Activated naive CD8-positive, alpha-beta T cell treated with anti-CD3 and anti-CD28 coated beads for 36 hours (primary cell): ENCODE measurements at regions not wholly inside any gene's neighbourhood (a gene's known extent, or its start where the extent isn't known, plus 50 kb on each side); places are given as distances from the start of the nearest gene placed in this dataset.

Experiments
- DNase-seq: peaks from one replicate; pipeline ENCODE4 v3.0.0; 2021
- H3K27ac Mint-ChIP-seq: one replicate; pipeline ENCODE4 v1.8.0; 2022; ENCODE audit warnings: mild to moderate bottlenecking, moderate library complexity, mixed read lengths
- H3K27me3 Mint-ChIP-seq: one replicate; pipeline ENCODE4 v1.8.0; 2022; ENCODE audit warnings: mild to moderate bottlenecking, mixed read lengths
- H3K36me3 Mint-ChIP-seq: one replicate; pipeline ENCODE4 v1.8.0; 2021; ENCODE audit warnings: mild to moderate bottlenecking, mixed read lengths
- H3K4me1 Mint-ChIP-seq: one replicate; pipeline ENCODE4 v1.8.0; 2021; ENCODE audit warnings: mixed read lengths
- H3K4me3 Mint-ChIP-seq: one replicate; pipeline ENCODE4 v1.8.0; 2022; ENCODE audit warnings: mild to moderate bottlenecking, moderate library complexity, mixed read lengths
- H3K9me3 Mint-ChIP-seq: one replicate; pipeline ENCODE4 v1.8.0; 2022; ENCODE audit warnings: mixed read lengths

DNA sequence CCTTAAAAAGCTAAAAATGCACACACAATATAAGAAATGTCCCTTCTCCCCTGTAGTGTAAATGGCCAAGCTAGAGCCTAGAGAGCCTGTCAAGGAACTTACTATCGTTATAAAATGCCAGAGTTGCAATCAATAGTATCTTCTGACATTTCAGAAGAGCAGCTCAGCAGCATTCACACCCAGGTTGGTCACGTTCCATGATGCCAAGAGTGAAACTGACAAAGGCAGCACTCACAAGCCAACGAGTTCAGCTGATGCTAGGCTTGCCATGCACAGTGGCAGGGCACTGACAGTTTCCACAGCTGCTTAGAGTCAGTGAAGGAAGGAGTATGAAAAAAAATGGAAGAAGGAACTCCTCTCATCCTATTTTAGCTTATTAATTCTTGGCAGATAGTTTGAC lies 331.4 kb upstream of the CCDC54 start:
- H3K4me3 Mint-ChIP-seq: no peak overlapping the region
- no peaks in the 10 kb centered on the region for H3K27me3 Mint-ChIP-seq
- no peaks in the 10 kb centered on the region for H3K36me3 Mint-ChIP-seq
- no peaks in the 10 kb centered on the region for H3K9me3 Mint-ChIP-seq
- no peak overlapping the region for H3K27ac Mint-ChIP-seq
- no peaks in the 10 kb centered on the region for H3K4me1 Mint-ChIP-seq
- DNase-seq: no peak

DNA sequence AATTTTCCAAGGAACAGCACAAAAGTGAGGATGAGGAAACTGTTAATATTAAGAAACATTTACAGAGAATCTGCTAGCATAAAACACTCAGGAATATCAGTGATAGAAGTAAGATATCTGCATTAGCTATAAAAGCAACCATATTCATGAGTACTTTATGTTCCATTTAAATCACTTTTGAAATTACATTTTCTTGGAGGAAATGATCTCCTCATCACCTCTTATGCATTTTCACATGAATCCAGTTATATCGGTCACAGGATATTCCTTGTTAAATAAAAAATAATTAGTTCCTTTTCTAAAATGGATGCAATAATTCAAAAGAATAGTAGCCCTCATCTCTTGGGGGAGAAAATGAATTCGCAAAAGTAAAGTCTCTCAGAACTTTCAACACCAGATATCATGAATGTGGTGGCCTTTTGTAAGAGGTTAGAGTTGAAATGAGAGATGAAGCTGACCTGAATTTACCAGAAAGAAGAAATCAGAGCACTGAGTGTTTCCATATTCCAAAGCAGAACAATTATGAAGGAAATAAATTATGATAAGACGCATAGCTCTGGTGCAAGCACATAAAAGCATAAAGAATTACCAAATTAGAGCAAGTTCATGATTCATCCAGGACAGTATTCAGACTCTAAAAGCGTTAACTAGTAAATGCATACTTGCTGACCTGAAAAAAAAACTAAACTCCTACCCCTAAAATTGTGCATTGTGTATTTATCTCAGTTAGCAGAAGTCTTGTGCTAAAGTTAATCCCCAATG lies 321.9 kb upstream of the CCDC54 start:
- no peaks in the 10 kb centered on the region for H3K9me3 Mint-ChIP-seq
- H3K4me1 Mint-ChIP-seq: no peaks in the 10 kb centered on the region
- no peak for DNase-seq
- H3K4me3 Mint-ChIP-seq: no peak overlapping the region
- peaks cover 4% of the 10 kb centered on the region for H3K27me3 Mint-ChIP-seq
- H3K36me3 Mint-ChIP-seq: no peaks in the 10 kb centered on the region
- no peak overlapping the region for H3K27ac Mint-ChIP-seq

DNA sequence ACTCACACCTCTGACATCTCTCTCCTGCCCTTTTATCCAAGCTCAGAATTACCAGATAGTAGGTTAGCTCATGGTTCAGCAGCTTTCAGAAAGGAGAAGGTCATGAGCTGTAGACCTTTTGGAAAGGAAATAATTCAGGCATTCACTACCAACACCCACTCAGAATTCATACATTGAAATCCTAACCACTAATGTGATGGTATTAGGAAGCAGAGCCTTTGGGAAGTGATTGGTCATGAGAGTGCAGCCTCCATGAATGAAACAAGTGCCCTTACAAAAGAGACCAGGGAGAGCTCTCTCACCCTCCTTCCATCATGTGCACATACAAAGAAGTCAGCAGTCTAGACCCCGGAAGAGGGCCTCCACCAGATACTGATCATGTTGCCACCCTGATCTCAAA lies 315.8 kb upstream of the CCDC54 start:
- DNase-seq: no peak
- no peak overlapping the region for H3K4me3 Mint-ChIP-seq

DNA sequence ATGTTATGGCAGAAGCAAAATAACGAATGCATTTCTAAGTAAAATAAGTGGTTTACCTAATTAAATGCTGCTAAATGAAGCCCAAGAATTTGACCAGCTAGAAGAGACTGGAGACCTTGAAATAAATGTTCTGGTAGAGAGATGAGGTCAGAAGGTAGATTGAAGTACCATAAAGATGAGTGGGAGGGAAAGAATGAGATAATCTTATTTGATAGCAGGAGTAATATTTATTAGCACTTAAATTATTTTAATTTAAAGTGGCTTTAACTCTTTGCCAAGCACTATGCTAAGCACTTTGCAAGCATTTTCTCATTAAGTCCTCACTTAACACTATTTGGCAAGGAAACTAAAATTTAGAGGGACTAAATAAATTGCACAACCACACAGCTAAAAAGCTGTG lies 314.9 kb upstream of the CCDC54 start:
- no peak for DNase-seq
- no peak overlapping the region for H3K4me3 Mint-ChIP-seq
- H3K9me3 Mint-ChIP-seq: no peaks in the 10 kb centered on the region
- peaks cover 6% of the 10 kb centered on the region for H3K4me1 Mint-ChIP-seq
- no peaks in the 10 kb centered on the region for H3K36me3 Mint-ChIP-seq
- peaks cover 10% of the 10 kb centered on the region for H3K27me3 Mint-ChIP-seq
- no peak overlapping the region for H3K27ac Mint-ChIP-seq

More for the DNA sequence above, 315.8 kb upstream of the CCDC54 start:
- peaks cover 6% of the 10 kb centered on the region for H3K4me1 Mint-ChIP-seq
- H3K27ac Mint-ChIP-seq: no peak overlapping the region
- H3K27me3 Mint-ChIP-seq: peaks cover 14% of the 10 kb centered on the region
- no peaks in the 10 kb centered on the region for H3K9me3 Mint-ChIP-seq
- no peaks in the 10 kb centered on the region for H3K36me3 Mint-ChIP-seq

DNA sequence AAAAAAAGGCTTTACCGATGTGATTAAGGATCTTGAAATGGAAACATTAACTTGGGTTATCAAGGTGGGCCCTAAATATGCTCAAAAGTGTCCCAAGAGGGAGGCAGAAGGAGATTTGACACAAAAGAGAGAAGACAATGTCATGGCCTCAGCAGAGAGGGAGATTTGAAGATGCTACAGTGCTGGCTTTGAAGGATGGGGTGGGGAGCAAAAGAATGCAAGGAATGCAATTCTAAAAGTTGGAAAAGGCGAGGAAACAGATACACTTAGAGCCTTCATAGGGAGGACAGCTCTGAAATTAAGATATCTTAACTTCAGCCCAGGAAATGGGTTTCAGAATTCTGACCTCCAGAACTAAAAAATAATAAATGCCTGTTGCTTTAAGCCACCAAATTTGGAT lies 314.5 kb upstream of the CCDC54 start:
- no peak for DNase-seq
- Mint-ChIP-seq H3K27me3 (peaks cover 10% of the 10 kb centered on the region), H3K4me1 (peaks cover 6% of the 10 kb centered on the region), H3K4me3 (no peak overlapping the region), H3K36me3 (no peaks in the 10 kb centered on the region), H3K27ac (no peak overlapping the region), H3K9me3 (no peaks in the 10 kb centered on the region)

DNA sequence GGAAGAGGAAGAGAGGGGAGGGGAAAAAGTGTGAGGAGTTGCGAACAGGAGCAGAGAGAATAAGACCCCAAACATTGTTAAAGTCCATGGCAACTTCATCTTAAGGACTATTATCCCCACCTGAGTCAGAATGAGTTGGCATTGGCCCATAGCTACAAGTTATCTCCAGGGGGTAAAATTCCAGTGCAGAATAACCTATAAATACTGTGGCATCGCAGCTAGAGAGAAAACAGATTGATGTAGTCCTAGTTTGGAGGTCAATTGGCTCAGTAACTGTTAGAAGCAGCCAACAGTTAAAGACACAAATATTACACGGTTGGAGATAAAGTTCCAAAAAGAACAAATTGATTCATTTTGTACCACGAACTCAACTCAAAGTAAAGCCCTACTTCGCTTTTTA lies 313.9 kb upstream of the CCDC54 start:
- H3K36me3 Mint-ChIP-seq: no peaks in the 10 kb centered on the region
- no peak overlapping the region for H3K4me3 Mint-ChIP-seq
- peaks cover 6% of the 10 kb centered on the region for H3K4me1 Mint-ChIP-seq
- H3K27me3 Mint-ChIP-seq: peaks cover 10% of the 10 kb centered on the region
- H3K9me3 Mint-ChIP-seq: no peaks in the 10 kb centered on the region
- no peak overlapping the region for H3K27ac Mint-ChIP-seq
- no peak for DNase-seq

DNA sequence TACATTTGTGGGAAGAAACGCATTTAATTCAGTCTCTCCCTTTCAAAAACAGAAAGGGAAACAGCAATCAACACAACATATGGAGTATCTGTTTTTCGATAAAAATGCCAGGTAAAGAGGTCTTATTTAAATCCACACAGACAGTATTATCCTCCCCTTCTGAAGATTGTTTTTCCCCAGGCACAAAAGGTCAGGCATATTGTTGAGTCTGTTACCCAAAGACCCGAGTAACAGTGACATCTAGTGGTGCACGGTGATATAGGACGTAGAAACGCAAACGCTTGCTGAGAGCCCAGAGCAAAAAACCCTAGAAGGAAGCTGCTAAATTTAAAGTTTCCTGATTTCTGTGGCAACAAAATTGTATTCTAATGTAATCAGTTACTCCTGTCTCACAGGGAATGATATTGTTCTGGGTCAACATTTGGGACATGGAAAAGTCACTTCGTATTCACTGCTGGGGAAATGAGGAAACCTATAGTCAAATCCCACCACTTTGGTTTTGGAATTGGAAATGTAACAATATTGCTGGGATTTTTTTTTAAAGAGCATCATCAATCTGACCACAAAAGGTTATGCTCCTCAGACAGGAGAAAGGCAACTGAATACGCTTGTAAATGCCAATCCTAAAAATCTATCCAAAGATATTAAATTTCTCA lies 312.7 kb upstream of the CCDC54 start:
- no peaks in the 10 kb centered on the region for H3K9me3 Mint-ChIP-seq
- H3K36me3 Mint-ChIP-seq: no peaks in the 10 kb centered on the region
- H3K4me1 Mint-ChIP-seq: peaks cover 9% of the 10 kb centered on the region
- DNase-seq: peak; percentile 43
- H3K4me3 Mint-ChIP-seq: no peak overlapping the region
- no peak overlapping the region for H3K27ac Mint-ChIP-seq
- peaks cover 10% of the 10 kb centered on the region for H3K27me3 Mint-ChIP-seq

DNA sequence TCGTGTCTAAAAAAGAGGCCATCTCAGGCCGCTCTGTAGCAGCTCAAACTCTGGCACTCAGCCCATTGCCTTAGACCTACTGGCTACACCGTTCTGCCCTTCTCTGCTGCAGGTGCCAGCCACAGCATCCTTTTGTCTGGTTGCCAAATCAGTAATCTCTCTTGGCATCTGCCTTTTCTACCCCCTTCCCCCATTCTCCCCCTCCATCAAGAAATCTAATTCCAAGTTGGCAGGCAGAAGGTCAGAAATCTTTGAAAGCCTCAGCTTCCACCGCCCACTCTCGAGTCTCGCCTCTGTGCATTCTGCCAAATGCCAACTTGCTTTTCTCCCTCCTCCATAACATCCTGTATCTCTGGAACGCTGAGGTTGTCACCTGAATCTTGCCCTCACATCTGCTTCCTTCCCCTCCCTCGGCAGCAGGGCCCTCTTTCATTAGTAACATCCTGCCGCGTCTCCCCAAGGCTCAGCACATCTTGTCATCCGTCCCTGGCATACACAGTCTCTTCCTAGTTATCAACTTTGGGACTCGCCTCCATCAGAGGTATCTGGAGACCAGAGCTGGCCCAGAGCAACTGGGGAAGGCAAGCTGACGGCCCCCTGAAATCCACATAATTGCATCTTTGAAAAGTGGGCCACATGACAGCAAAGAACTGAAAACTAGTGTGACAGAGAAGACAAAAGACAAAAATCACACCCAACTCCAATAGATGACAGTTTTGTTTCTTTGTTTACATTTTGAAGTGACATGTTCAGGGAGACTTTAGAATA lies 312.0 kb upstream of the CCDC54 start:
- DNase-seq: no peak
- H3K27ac Mint-ChIP-seq: no peak overlapping the region
- H3K4me1 Mint-ChIP-seq: peaks cover 9% of the 10 kb centered on the region
- H3K9me3 Mint-ChIP-seq: no peaks in the 10 kb centered on the region
- H3K4me3 Mint-ChIP-seq: no peak overlapping the region
- no peaks in the 10 kb centered on the region for H3K36me3 Mint-ChIP-seq
- H3K27me3 Mint-ChIP-seq: peaks cover 10% of the 10 kb centered on the region

DNA sequence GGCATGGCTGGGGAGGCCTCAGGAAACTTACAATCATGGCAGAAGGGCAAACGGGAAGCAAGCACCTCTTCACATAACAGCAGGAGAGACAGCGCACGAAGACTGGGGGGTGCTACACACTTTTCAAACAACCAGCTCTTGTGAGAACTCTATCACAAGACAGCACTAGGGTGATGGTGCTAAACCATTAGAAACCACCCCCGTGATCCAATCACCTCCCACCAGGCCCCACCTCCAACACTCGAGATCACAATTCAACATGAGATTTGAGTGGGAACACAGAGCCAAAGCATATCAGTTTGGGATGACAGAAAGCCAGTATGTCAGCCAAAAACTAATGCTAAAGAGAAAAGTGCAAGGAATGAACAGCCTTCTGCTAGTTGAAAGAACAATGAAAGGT lies 309.8 kb upstream of the CCDC54 start:
- peaks cover 10% of the 10 kb centered on the region for H3K27me3 Mint-ChIP-seq
- no peak overlapping the region for H3K4me3 Mint-ChIP-seq
- no peak overlapping the region for H3K27ac Mint-ChIP-seq
- H3K9me3 Mint-ChIP-seq: no peaks in the 10 kb centered on the region
- H3K4me1 Mint-ChIP-seq: peaks cover 9% of the 10 kb centered on the region
- no peaks in the 10 kb centered on the region for H3K36me3 Mint-ChIP-seq
- no peak for DNase-seq

DNA sequence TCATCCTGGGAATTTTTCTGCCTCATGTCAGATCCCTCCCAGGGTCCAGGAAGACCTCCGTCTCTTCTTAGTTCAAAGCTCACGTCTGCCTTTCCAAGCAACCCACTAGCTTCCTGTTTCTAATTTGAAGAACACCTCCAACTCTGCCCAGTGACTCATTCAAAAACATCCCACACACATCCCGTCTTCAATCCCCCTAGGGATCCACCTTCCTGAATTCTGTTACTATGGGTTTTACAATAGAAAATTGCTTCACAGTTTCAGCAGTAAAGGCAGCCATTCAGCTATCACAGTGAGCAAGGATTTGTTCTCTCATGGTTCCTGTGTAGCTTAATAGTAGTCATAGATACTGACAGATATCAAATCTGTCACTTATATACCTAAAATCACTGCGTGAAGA lies 308.3 kb upstream of the CCDC54 start:
- Mint-ChIP-seq H3K27ac (no peak overlapping the region), H3K27me3 (peaks cover 6% of the 10 kb centered on the region), H3K4me1 (peaks cover 9% of the 10 kb centered on the region), H3K36me3 (no peaks in the 10 kb centered on the region), H3K4me3 (no peak overlapping the region), H3K9me3 (no peaks in the 10 kb centered on the region)
- DNase-seq: no peak

DNA sequence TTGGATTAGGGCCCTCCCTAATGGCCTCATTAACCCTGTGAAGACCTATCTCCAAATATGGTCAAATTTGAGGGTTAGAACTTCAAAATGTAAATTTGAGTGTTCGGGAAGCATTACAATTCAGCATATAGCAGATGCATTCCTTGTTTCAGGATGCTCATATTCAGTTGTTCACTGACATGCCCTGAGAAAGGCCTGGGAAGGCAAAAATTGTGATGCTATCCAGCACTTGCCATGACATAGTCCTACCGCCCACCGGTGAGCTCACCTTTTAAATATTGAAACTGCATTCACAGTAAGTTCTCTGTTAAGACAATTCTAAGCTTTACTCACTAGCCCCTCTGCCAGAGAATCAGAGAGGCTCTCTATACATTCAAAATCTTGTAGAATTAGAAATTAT lies 300.3 kb upstream of the CCDC54 start:
- no peak overlapping the region for H3K27ac Mint-ChIP-seq
- DNase-seq: no peak
- no peaks in the 10 kb centered on the region for H3K36me3 Mint-ChIP-seq
- H3K9me3 Mint-ChIP-seq: no peaks in the 10 kb centered on the region
- H3K27me3 Mint-ChIP-seq: no peaks in the 10 kb centered on the region
- H3K4me1 Mint-ChIP-seq: no peaks in the 10 kb centered on the region
- no peak overlapping the region for H3K4me3 Mint-ChIP-seq

DNA sequence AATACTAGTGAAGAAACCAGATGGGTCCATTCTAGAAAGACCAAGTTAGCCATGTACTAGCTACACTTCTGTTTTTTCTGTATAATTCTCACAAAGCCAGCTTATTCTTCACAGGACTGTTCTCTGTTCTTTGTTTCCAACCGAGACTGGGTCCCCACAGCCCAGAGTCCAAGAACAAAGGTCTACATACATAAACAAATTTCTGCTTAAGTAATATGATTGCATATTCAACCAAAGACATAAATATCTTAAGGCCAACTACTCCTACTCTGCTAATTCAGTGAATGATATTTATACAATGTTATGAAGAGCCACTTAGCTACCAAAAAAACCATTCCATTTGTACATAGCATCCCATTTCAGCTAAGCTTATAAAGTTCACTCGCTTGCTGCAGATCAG lies 299.8 kb upstream of the CCDC54 start:
- Mint-ChIP-seq H3K27ac (no peak overlapping the region), H3K4me3 (no peak overlapping the region), H3K27me3 (no peaks in the 10 kb centered on the region), H3K36me3 (no peaks in the 10 kb centered on the region), H3K4me1 (no peaks in the 10 kb centered on the region), H3K9me3 (no peaks in the 10 kb centered on the region)
- DNase-seq: no peak

DNA sequence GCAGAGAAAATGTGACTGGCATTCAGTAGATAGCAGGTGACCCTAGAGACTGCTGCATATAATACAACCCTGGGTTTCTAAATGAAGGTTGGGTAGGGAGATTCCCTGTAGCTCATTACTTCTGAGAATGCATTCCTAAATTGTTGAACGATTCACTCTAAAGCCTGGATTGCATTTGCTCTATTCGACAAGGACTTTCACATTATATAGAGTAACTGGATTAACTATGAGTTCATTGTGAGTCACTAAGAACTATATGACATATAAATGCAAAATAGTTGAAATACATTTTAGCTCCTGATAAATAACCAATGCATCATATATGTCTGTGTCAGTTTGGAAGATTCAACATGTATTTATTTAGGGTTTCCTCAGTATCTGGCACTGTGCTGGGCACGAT lies 294.7 kb upstream of the CCDC54 start:
- Mint-ChIP-seq H3K4me1 (no peaks in the 10 kb centered on the region), H3K9me3 (no peaks in the 10 kb centered on the region), H3K27ac (no peak overlapping the region), H3K4me3 (no peak overlapping the region), H3K36me3 (no peaks in the 10 kb centered on the region), H3K27me3 (no peaks in the 10 kb centered on the region)
- no peak for DNase-seq

DNA sequence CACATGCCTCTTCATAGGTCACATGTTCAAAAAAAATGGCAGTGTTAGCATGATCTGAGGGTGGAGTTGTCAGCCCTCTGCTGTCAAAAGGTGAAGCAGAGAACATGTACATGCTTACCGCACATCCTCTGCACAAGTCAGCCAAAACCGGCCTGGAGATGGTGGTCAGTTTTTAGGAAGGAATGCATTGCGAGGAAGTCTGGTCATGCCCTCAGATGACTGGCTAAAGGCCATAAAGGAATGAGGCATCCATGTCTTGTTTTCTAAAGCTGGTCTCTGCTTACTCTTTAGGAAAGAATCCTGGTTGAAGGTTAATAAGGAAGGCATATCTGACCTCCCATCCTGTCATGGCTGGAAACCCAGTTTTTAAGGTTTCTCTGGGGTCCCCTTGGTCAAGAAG lies 292.0 kb upstream of the CCDC54 start:
- peaks cover 4% of the 10 kb centered on the region for H3K27me3 Mint-ChIP-seq

DNA sequence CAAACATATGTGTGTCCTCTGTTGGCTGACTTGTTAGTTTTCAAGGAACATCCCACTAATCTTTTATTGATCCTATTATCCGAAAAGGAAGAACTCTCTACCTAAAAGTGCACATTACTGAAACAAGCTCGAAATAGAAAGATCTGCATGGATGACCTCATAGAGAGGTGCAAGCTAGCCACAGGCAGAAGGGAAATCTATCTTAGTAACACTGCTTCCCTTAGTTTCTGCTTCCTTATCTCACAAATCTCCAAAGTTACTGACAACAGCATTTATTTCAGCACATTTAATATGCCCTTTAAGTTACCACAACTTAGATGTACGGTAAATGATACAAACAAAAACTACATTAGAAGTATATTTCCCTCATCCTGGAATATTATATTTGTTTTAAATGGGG lies 285.1 kb upstream of the CCDC54 start:
- H3K36me3 Mint-ChIP-seq: no peaks in the 10 kb centered on the region
- no peak overlapping the region for H3K27ac Mint-ChIP-seq
- H3K4me1 Mint-ChIP-seq: no peaks in the 10 kb centered on the region
- peaks cover 17% of the 10 kb centered on the region for H3K27me3 Mint-ChIP-seq
- DNase-seq: no peak
- no peak overlapping the region for H3K4me3 Mint-ChIP-seq
- no peaks in the 10 kb centered on the region for H3K9me3 Mint-ChIP-seq

More for the DNA sequence above, 292.0 kb upstream of the CCDC54 start:
- H3K4me3 Mint-ChIP-seq: no peak overlapping the region
- H3K36me3 Mint-ChIP-seq: no peaks in the 10 kb centered on the region
- H3K4me1 Mint-ChIP-seq: no peaks in the 10 kb centered on the region
- H3K9me3 Mint-ChIP-seq: no peaks in the 10 kb centered on the region
- no peak for DNase-seq
- no peak overlapping the region for H3K27ac Mint-ChIP-seq
